HepG2 (cell line): ENCODE measurements at regions not wholly inside any gene's neighbourhood (a gene's known extent, or its start where the extent isn't known, plus 50 kb on each side); places are given as distances from the start of the nearest gene placed in this dataset.

Experiments used
- CHD2 ChIP-seq: IDR thresholded peaks from 2 replicates; pipeline ENCODE4 v1.6.1; 2011; ENCODE audit warnings: low read depth, low read length, improper control_type of control experiment
- NFKB2 ChIP-seq: sonication (generic); formaldehyde crosslinking; IDR thresholded peaks from 2 replicates; pipeline ENCODE4 v1.4.0; 2020; ENCODE audit warnings: missing genetic modification reagents, borderline replicate concordance
- POLR2A ChIP-seq, 2 experiments: IDR thresholded peaks; 2 replicates each; pipeline ENCODE4 v1.6.1; 2011; ENCODE audit warnings: low read depth in 2 of 2, low read length in 2 of 2, mild to moderate bottlenecking in 1 of 2, moderate library complexity in 1 of 2; ENCODE audit not compliant: insufficient read depth in 1 of 2
- SNRNP70 ChIP-seq: fragments of 200-400 bp; formaldehyde crosslinking; IDR thresholded peaks from 2 replicates; pipeline ENCODE4 v1.6.1; 2017; ENCODE audit warnings: mild to moderate bottlenecking, low read depth, low read length, moderate library complexity
- SP4 ChIP-seq: sonication (generic); formaldehyde crosslinking; IDR thresholded peaks from 2 replicates; pipeline ENCODE4 v1.8.1; 2023; ENCODE audit warnings: mild to moderate bottlenecking, missing genetic modification reagents
- TBX3 ChIP-seq: fragments of 450-650 bp; IDR thresholded peaks from 2 replicates; pipeline ENCODE4 v1.6.1; 2017; ENCODE audit warnings: antibody characterized with exemption, mild to moderate bottlenecking, inconsistent platforms, borderline replicate concordance
- ZNF354B ChIP-seq: sonication (generic); formaldehyde crosslinking; IDR thresholded peaks from 2 replicates; pipeline ENCODE4 v1.8.0; 2022; ENCODE audit warnings: mild to moderate bottlenecking, missing genetic modification reagents
- ZNF512B ChIP-seq: sonication (generic); formaldehyde crosslinking; IDR thresholded peaks from 2 replicates; pipeline ENCODE4 v1.5.1; 2020; ENCODE audit warnings: missing genetic modification reagents, mild to moderate bottlenecking, borderline replicate concordance
- ZNF777 ChIP-seq: sonication (generic); formaldehyde crosslinking; IDR thresholded peaks from 2 replicates; pipeline ENCODE4 v1.4.0; 2020; ENCODE audit warnings: missing genetic modification reagents
- TF ChIP-seq, protein P1 (sequence below): sonication (generic); formaldehyde crosslinking; IDR thresholded peaks from 2 replicates; pipeline ENCODE4 v1.9.0; 2021; ENCODE audit warnings: missing genetic modification reagents, mild to moderate bottlenecking, borderline replicate concordance

- TF ChIP-seq, protein P1, sequence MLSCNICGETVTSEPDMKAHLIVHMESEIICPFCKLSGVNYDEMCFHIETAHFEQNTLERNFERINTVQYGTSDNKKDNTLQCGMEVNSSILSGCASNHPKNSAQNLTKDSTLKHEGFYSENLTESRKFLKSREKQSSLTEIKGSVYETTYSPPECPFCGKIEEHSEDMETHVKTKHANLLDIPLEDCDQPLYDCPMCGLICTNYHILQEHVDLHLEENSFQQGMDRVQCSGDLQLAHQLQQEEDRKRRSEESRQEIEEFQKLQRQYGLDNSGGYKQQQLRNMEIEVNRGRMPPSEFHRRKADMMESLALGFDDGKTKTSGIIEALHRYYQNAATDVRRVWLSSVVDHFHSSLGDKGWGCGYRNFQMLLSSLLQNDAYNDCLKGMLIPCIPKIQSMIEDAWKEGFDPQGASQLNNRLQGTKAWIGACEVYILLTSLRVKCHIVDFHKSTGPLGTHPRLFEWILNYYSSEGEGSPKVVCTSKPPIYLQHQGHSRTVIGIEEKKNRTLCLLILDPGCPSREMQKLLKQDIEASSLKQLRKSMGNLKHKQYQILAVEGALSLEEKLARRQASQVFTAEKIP (CRISPR knock-in tag): no peak
- TF ChIP-seq ZNF512B (CRISPR knock-in tag) (no peak), CHD2 (no peak), NFKB2 (CRISPR knock-in tag) (no peak), POLR2A (IDR thresholded peaks at IDR 0.05; ENCODE audit: insufficient read depth in 1 of 2, low read depth in 2 of 2, low read length in 2 of 2) (no peak), SNRNP70 (no peak), SP4 (CRISPR knock-in tag) (no peak), ZNF777 (CRISPR knock-in tag) (no peak), TBX3 (no peak), ZNF354B (no peak)
- TF ChIP-seq, all 625 proteins: peak for 0
Observed at GRCh38 chr2:43033016-43033270, 193.5 kb downstream of the ZFP36L2 start (continued).
